ENCODE measurements at regions not wholly inside any gene's neighbourhood (a gene's known extent, or its start where the extent isn't known, plus 50 kb on each side); places are given as distances from the start of the nearest gene placed in this dataset.

DNA sequence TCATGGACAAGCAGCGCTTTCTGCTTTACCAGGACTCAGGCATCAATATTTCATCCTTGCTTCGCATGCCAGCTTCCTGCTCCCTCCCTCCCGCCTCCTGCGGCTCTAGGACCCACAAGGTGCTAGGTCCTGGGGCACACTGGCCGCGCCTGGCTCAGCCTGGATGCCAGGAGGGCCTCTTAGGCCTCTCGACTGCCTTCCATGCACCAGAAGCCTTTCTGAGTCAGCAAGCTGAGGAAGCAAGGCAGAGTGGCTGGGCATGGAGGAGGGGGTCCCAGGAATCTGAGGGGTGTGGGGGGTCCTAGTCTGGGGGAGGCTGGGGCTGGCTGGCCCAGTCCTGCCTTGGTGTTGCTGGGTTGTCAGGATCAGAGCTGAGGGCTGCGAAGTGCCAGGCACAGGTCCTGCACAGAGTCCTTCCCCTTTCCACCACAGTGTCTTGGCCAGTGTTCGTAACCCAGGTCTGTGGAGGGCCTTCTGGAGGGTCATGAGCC, 61.0 kb upstream of the THY1 start:
- no peak overlapping the region for H3K4me3 ChIP-seq (ENCODE audit: low read depth, low read length, poor library complexity, severe bottlenecking)
- TF ChIP-seq EZH2phosphoT487 (IDR thresholded peaks at IDR 0.05; ENCODE audit: borderline replicate concordance, low read depth, low read length), result no peak
- TF ChIP-seq, protein P1, sequence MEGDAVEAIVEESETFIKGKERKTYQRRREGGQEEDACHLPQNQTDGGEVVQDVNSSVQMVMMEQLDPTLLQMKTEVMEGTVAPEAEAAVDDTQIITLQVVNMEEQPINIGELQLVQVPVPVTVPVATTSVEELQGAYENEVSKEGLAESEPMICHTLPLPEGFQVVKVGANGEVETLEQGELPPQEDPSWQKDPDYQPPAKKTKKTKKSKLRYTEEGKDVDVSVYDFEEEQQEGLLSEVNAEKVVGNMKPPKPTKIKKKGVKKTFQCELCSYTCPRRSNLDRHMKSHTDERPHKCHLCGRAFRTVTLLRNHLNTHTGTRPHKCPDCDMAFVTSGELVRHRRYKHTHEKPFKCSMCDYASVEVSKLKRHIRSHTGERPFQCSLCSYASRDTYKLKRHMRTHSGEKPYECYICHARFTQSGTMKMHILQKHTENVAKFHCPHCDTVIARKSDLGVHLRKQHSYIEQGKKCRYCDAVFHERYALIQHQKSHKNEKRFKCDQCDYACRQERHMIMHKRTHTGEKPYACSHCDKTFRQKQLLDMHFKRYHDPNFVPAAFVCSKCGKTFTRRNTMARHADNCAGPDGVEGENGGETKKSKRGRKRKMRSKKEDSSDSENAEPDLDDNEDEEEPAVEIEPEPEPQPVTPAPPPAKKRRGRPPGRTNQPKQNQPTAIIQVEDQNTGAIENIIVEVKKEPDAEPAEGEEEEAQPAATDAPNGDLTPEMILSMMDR (conservative IDR thresholded peaks at IDR 0.05; ENCODE audit: low read length), result no peak
- H2AFZ ChIP-seq (ENCODE audit: low read length), result no peak overlapping the region
- POLR2A ChIA-PET, result no interaction called here
- H3K9me2 ChIP-seq (ENCODE audit: insufficient read depth, low read length), result no peaks in the 10 kb centered on the region
- H3K27ac ChIP-seq (ENCODE audit: low read depth, low read length, poor library complexity, severe bottlenecking), result no peak overlapping the region
- H3K36me3 ChIP-seq (ENCODE audit: insufficient read depth, low read length), result no peaks in the 10 kb centered on the region
- intact Hi-C loops (cut with micrococcal nuclease; ENCODE audit: unreplicated experiment), result loop anchor here (5.0 to 10.0 kb wide), 3 partner anchors 183 to 621 kb away; partner anchors contain the start of gene NECTIN1
- no peaks in the 10 kb centered on the region for H3K79me2 ChIP-seq (ENCODE audit: insufficient read depth, low read depth, low read length)
- H3K4me2 ChIP-seq (ENCODE audit: low read length), result no peak overlapping the region
- no peaks in the 10 kb centered on the region for H3K4me1 ChIP-seq (ENCODE audit: insufficient read depth, low read length, poor library complexity, severe bottlenecking)
- no peaks in the 10 kb centered on the region for H4K20me1 ChIP-seq (ENCODE audit: insufficient read depth, low read length)
- CTCF ChIA-PET (ENCODE audit: unreplicated experiment), result no interaction called here
- DNase-seq (ENCODE audit: low spot score), result no peak
- H3K9me3 ChIP-seq (ENCODE audit: low read length), result no peaks in the 10 kb centered on the region
- BruUV-seq (replicated peaks), result no TSS peak

- H3K4me2 ChIP-seq (ENCODE audit: low read length), result no peak overlapping the region
- no peaks in the 10 kb centered on the region for H4K20me1 ChIP-seq (ENCODE audit: insufficient read depth, low read length)
- DNase-seq (ENCODE audit: low spot score), result no peak
- H3K27ac ChIP-seq (ENCODE audit: low read depth, low read length, poor library complexity, severe bottlenecking), result no peak overlapping the region
- H3K4me3 ChIP-seq (ENCODE audit: low read depth, low read length, poor library complexity, severe bottlenecking), result no peak overlapping the region
- no peaks in the 10 kb centered on the region for H3K79me2 ChIP-seq (ENCODE audit: insufficient read depth, low read depth, low read length)
- no peak overlapping the region for H2AFZ ChIP-seq (ENCODE audit: low read length)
- H3K36me3 ChIP-seq (ENCODE audit: insufficient read depth, low read length), result no peaks in the 10 kb centered on the region
- intact Hi-C loops (cut with micrococcal nuclease; ENCODE audit: unreplicated experiment), result loop anchor here (5.0 to 10.0 kb wide), 3 partner anchors 184 to 621 kb away; partner anchors contain the start of gene NECTIN1
- no peaks in the 10 kb centered on the region for H3K4me1 ChIP-seq (ENCODE audit: insufficient read depth, low read length, poor library complexity, severe bottlenecking)
- no peaks in the 10 kb centered on the region for H3K9me2 ChIP-seq (ENCODE audit: insufficient read depth, low read length)
- CTCF ChIA-PET (ENCODE audit: unreplicated experiment), result no interaction called here
- POLR2A ChIA-PET, result no interaction called here
- no peak for TF ChIP-seq EZH2phosphoT487 (IDR thresholded peaks at IDR 0.05; ENCODE audit: borderline replicate concordance, low read depth, low read length)
- TF ChIP-seq, protein P1 (conservative IDR thresholded peaks at IDR 0.05; ENCODE audit: low read length), result no peak
- no peaks in the 10 kb centered on the region for H3K9me3 ChIP-seq (ENCODE audit: low read length)
- no TSS peak for BruUV-seq (replicated peaks)
These were observed 60.4 kb upstream of the THY1 start for GRCh38 chr11:119483341-119483880.

DNA sequence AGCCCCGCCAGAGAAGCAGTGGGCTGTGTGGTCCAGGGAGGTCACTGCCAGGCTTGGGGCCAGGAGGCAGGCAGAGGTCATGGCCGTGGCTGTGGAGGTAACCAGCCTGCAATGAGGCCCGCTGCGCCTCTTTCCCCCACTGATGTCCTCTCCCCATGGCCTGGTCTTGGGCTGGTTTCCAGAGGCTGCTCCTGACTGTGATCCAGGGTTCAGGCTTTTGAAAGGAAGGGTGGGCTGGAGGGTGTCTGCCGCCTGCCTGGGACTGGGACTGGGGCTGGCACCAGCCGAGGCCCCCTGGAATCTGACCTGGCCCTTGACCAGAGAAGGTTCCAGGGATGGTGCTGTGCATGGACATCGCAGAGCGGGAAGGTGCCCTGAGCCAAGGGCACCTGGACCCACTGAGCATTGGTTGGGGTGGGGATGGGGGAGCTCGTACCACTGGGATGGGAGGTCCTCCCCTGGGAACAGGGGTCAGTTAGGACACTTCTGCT, 59.6 kb upstream of the THY1 start:
- DNase-seq (ENCODE audit: low spot score), result no peak
- Histone ChIP-seq H3K27ac (ENCODE audit: low read depth, low read length, poor library complexity, severe bottlenecking) (no peak overlapping the region), H3K4me3 (ENCODE audit: low read depth, low read length, poor library complexity, severe bottlenecking) (no peak overlapping the region), H3K9me2 (ENCODE audit: insufficient read depth, low read length) (no peaks in the 10 kb centered on the region), H2AFZ (ENCODE audit: low read length) (no peak overlapping the region), H4K20me1 (ENCODE audit: insufficient read depth, low read length) (no peaks in the 10 kb centered on the region), H3K36me3 (ENCODE audit: insufficient read depth, low read length) (no peaks in the 10 kb centered on the region), H3K9me3 (ENCODE audit: low read length) (no peaks in the 10 kb centered on the region), H3K4me2 (ENCODE audit: low read length) (no peak overlapping the region), H3K4me1 (ENCODE audit: insufficient read depth, low read length, poor library complexity, severe bottlenecking) (no peaks in the 10 kb centered on the region), H3K79me2 (ENCODE audit: insufficient read depth, low read depth, low read length) (no peaks in the 10 kb centered on the region)
- BruUV-seq (replicated peaks), result no TSS peak
- POLR2A ChIA-PET, result no interaction called here
- CTCF ChIA-PET (ENCODE audit: unreplicated experiment), result no interaction called here
- TF ChIP-seq EZH2phosphoT487 (IDR thresholded peaks at IDR 0.05; ENCODE audit: borderline replicate concordance, low read depth, low read length), result no peak
- TF ChIP-seq, protein P1 (conservative IDR thresholded peaks at IDR 0.05; ENCODE audit: low read length), result no peak
- intact Hi-C loops (cut with micrococcal nuclease; ENCODE audit: unreplicated experiment), result loop anchor here (5.0 to 10.0 kb wide), 3 partner anchors 185 to 622 kb away; partner anchors contain the start of gene NECTIN1

All from OCI-LY7 (cell line).